HG03558 (cell line): ENCODE measurements at regions not wholly inside any gene's neighbourhood (a gene's known extent, or its start where the extent isn't known, plus 50 kb on each side); places are given as distances from the start of the nearest gene placed in this dataset.
"Not testable (repeated sequence)": the region's sequence is repeated elsewhere in the genome, so short reads cannot be mapped to it uniquely, and the experiment has no call there.

ENCODE experiments used
- ATAC-seq: cut with Tn5 transposase; IDR thresholded peaks from one replicate; pipeline ENCODE4 v1.9.1; 2021; ENCODE audit warnings: moderate number of reproducible peaks; ENCODE audit not compliant: unreplicated experiment; ENCODE audit errors: extremely low read depth

GRCh38 chr3:36060950-36061349, 319.4 kb upstream of the STAC start:
- no peak for ATAC-seq

DNA sequence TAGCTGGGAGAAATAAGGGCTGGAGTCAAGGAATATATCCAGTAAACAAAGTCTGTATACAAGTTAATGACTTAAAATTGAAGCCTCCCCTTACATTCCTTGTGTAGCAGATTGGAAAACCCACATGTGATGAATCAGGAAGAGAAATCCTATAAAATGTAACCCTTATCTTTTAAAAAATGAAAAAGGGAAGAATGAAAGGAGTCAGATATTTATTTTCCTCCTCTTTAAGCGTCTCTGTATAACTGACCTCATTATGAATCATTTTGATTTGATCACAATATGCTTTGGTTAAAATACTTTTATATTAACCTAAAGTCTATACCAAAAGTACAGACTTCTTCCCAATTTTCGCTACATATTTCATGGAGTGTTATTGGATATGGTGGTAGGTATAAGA, 316.3 kb upstream of the STAC start:
- no peak for ATAC-seq

DNA sequence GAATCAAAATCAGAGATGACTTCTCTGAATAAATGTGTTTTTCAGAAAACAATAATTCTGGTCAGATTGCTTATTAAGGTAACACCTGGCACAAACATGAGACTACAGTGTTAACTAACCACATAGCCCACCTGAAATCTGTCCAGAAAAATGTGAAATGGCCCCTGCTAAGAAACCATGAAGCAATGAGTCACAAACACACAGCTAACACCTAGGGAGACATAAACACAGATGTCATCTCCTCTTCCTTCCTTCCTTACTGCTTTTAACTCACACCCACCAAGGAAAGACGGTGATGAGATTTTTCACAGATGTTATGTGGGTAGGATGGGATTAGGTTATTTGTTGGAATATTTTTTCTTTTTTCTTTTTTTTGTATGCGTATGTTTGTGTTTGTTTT, 315.0 kb upstream of the STAC start:
- ATAC-seq: no peak

DNA sequence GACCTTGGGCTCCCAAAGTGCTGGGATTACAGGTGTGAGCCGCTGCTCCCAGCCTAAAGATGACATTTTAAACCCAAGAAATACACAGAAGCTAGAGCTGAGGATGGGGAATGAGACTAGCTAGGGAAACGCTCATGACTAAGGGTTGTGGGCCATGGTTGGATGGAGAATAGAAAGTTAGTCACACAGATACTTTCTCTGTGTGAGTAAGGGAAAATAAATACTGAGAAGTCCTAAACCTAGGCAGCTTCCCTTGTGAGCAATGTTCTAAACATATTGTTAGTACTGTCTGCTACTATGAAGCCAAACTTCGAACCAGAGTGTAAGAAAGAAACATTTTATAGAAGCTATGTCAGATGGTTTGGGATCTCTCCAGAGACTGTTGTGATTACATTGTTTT, 304.8 kb upstream of the STAC start:
- ATAC-seq: no peak

DNA sequence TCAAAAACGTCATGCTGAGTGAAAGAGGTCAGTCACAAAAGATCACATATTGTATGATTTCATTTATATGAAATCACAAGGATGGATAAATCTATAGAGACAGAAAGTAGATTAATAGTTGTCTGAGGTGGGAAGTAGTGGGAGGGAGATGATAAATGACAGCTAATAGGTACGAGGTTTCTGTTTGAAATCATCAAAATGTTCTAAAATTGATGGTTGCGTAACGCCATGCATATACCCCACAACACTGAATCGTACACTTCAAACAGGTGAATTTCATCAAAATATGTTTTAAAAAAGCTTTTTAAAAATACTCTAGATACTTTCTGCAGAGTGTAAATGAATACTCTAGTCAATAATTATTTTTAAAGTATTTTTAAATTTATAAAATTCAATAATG, 303.0 kb upstream of the STAC start:
- no peak for ATAC-seq

DNA sequence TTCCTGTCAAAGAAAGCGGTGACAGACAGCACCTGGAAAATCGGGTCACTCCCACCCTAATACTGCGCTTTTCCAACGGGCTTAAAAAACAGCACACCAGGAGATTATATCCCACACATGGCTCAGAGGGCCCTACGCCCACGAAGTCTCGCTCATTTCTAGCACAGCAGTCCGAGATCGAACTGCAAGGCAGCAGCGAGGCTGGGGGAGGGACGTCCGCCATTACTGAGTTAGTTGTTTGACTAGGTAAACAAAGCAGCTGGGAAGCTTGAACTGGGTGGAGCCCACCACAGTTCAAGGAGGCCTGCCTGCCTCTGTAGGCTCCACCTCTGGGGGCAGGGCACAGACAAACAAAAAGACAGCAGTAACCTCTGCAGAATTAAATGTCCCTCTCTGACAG, 297.3 kb upstream of the STAC start:
- ATAC-seq: not testable (repeated sequence)

- no peak for ATAC-seq
Measured at GRCh38 chr3:36095238-36095637, 285.1 kb upstream of the STAC start.

GRCh38 chr3:36097209-36097608, 283.1 kb upstream of the STAC start:
- no peak for ATAC-seq

DNA sequence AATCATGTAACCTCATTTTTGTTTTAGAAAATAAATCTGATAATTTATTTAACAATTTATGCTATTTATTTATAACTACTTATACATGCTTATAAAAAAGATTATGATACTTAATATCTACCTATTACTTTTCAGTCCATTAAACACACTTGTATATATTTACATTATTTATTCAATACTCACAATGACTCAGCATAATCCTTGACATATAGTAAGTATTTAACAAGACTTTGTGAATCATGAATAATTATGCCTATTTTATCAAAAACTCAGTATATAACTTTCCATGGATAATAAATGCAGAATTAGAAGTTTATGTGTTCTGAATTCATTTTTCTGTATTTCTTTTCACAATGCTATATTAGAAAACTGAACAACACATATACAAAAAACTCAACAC, 266.0 kb upstream of the STAC start:
- no peak for ATAC-seq

- no peak for ATAC-seq
Measured at GRCh38 chr3:36124118-36124796, 256.0 kb upstream of the STAC start.

- ATAC-seq: no peak
Measured at GRCh38 chr3:36132214-36132613, 248.1 kb upstream of the STAC start.

DNA sequence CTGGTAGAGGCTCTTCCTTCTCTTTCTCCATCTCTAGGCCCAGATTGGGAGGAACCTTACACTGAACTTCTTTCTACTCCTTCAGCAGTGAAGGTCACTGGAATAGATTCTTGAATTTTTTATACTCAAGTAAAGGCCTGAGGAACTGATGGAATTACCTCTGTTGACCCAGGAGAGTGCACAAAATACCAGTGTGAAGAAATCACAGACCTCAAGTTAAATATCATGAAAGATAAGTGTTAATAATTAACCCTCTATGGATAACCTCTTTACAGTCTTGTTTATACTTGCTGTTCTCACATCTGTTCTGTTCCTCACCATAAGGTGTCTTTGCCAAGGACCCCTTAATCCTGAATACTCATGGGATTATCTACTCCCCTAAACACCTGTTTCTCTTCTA, 244.4 kb upstream of the STAC start:
- ATAC-seq: no peak

GRCh38 chr3:36142746-36143145, 237.6 kb upstream of the STAC start:
- ATAC-seq: no peak

GRCh38 chr3:36146404-36146803, 233.9 kb upstream of the STAC start:
- no peak for ATAC-seq

DNA sequence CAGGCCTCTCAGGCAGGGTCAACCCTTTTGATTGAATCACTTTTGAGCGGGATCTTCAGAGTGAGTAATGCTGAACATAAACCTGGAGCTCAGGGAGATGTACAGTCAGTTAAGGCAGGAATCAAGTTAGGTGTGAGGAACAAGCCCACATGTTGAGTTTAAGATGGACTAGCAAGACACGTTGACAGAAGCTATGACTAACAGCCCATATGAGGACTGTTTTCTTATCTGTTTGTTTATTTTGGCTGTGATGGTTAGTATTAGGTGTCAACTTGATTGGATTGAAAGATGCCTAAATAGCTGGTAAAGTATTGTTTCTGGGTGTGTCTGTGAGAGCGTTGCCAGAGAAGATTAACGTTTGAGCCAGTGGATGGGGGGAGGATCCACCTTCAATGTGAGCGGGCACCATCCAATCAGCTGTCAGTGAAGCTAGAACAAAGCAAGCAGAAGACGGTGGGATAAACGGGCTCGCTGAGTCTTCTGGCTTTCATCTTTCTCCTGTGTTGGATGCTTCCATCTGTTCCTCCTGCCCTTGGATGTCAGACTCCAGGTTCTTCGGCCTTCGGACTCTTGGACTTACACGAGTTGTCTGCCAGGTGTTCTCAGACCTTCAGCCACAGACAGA, 232.3 kb upstream of the STAC start:
- ATAC-seq: no peak

DNA sequence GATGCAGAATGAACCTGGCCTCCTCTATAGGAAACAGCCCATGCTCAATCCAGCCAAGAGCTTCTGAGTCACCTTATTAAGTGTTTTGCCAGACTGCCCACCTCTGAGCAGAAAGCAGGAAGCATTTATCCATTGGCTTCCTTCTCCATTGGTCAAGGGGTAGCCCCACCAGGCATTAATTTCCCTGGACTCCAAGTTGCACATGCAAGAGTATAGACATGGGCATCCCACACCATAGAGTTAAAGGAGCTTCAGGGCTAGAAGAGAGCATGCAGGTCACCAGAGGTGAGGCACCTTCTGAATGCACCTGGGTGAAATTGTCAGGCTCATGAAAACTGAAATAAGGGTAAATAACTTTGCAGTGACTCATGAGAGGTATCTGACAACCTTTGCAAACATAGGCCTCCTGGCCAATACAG, 230.8 kb upstream of the STAC start:
- no peak for ATAC-seq

- ATAC-seq: no peak
Measured at GRCh38 chr3:36155515-36155914, 224.8 kb upstream of the STAC start.

GRCh38 chr3:36164400-36164799, 215.9 kb upstream of the STAC start:
- ATAC-seq: no peak

- no peak for ATAC-seq
Measured at GRCh38 chr3:36165509-36166290, 214.6 kb upstream of the STAC start.

GRCh38 chr3:36166477-36166876, 213.8 kb upstream of the STAC start:
- no peak for ATAC-seq

GRCh38 chr3:36172699-36173098, 207.6 kb upstream of the STAC start:
- ATAC-seq: no peak
